Epithelial cell of esophagus (primary cell): ENCODE measurements at regions not wholly inside any gene's neighbourhood (a gene's known extent, or its start where the extent isn't known, plus 50 kb on each side); places are given as distances from the start of the nearest gene placed in this dataset.
A peak's percentile ranks its signal among the peaks of the same experiment; 100 is the strongest.

Source experiments
- DNase-seq: peaks from one replicate; pipeline ENCODE4 v3.0.0; 2010; ENCODE audit warnings: low read depth
- H3K4me3 ChIP-seq: 2 replicates; pipeline ENCODE4 v1.5.1; 2011; ENCODE audit warnings: mild to moderate bottlenecking, low read length, control low read depth
- TF ChIP-seq, protein P1 (sequence below): IDR thresholded peaks from 2 replicates; pipeline ENCODE4 v1.5.1; 2011; ENCODE audit warnings: low read depth, mild to moderate bottlenecking, low read length, control low read depth, inconsistent platforms; ENCODE audit not compliant: insufficient read depth; ENCODE audit errors: missing control alignments

DNA sequence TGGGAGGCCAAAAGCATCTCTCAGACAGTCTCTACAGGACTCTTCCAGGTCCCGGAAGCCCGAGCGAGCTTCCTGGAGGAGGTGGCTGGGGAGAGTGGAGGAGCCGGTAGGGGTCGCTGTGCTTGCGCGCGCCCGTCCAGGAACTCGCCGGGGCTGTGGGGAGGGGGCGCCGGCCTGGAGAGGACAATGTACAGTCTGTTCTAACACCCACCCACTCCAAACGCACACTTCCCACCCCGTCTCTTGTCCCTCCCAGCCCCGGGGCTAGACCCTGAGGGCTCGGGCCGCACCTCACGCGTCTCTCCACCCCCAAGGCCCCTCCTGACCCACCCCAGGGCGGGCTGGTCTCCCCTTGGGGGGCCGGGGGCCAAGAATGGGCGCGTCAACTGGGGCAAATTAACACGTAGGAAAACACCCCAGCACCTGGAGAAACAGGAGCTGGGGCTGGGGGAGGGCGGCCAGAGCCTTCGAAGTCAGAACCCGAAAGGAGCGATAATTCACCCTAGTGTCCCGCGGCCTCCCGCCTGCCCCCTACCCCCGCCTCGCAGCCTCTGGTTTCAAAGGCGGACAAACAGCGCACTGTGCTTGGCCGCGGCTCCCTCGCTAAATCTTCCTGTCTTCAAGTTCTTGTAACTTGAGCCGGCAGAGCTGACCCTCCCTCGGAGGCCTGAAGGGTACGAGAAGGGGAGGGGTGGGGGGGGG lies 103.2 kb upstream of the FOXP4 start:
- no peak overlapping the region for H3K4me3 ChIP-seq
- TF ChIP-seq, protein P1, sequence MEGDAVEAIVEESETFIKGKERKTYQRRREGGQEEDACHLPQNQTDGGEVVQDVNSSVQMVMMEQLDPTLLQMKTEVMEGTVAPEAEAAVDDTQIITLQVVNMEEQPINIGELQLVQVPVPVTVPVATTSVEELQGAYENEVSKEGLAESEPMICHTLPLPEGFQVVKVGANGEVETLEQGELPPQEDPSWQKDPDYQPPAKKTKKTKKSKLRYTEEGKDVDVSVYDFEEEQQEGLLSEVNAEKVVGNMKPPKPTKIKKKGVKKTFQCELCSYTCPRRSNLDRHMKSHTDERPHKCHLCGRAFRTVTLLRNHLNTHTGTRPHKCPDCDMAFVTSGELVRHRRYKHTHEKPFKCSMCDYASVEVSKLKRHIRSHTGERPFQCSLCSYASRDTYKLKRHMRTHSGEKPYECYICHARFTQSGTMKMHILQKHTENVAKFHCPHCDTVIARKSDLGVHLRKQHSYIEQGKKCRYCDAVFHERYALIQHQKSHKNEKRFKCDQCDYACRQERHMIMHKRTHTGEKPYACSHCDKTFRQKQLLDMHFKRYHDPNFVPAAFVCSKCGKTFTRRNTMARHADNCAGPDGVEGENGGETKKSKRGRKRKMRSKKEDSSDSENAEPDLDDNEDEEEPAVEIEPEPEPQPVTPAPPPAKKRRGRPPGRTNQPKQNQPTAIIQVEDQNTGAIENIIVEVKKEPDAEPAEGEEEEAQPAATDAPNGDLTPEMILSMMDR: peak; percentile 29
- DNase-seq: no peak

DNA sequence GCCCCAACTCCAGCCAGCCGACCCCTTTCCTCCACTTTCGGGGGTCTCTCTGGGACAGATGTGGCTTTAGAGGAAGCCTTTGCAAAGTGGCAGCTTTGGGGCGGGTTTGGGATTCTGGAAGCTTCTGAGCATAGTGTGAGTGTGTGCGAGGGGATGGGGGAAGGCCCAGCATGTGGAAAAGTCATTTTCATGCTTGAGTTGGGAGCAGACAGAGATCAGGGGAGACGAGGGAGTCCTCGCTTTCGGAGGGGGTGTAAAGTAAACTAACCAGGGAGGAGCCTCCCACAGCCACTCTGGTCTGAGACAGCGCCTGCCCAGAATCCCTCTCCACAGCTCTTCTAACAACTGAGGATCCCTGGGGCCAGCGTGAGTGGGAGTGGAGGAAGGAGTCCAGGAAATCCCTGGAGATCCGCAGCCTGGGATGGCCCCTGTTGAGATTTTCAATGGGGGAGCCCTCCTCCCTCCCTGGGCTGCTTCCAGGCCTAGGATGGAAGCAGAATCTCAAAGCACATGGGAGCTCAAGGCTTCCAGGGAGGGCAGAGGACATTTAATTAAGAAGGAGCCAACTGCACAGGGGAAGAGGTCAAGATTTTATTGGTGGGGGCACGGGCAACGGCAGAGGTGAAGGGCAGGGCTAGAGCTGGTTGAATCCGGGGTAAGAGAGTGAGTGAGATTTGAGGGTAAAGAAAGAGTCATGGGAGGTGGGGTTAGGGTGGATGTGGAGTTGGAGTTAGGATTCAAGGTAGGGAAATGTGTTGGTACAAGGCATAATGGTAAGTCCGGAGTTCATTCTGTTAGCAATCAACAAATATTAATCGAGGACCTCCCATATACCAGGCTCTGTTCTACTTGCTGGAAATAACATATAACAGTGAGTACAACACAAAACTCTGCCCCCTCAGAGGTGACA lies 102.3 kb upstream of the FOXP4 start:
- no peak overlapping the region for H3K4me3 ChIP-seq
- no peak for DNase-seq
- TF ChIP-seq, protein P1: no peak

DNA sequence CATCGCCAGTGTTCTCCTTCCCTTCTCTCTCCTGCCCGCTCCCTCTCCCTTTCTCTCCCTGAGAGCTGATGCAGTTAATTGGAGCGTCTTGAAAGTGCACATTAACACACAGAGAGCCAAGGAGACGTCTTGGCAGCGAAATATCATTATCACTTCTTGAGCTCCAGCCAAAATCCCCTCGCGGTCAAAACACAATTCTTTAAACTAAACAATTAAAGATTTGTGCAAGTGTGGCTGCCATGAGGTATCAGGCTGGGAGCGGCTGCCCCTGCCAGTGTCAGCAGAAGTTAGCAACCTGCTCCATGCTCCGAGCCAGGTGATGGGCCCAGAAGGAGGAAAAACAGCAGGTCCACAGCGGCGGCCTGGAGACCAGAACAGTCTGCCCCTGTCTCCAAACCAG lies 100.9 kb upstream of the FOXP4 start:
- H3K4me3 ChIP-seq: no peak overlapping the region
- DNase-seq: no peak
- TF ChIP-seq, protein P1: no peak

DNA sequence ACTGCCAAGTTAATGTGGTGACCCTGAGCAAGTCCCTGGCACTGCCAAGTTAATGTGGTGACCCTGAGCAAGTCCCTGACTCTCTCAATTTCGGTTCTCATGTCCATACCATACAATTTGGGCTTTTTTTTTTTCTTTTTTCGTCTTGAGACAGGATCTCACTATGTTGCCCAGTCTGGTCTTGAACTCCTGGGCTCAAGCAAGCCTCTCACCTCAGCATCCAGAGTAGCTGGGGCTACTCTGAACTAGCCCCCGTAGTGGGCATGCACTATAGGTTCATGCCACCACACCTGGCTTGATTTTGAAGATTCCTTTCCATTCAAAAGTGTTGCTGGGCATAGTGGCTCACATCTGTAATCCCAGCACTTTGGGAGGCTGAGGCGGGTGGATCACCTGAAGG lies 100.0 kb upstream of the FOXP4 start:
- DNase-seq: no peak
- TF ChIP-seq, protein P1: no peak
- no peak overlapping the region for H3K4me3 ChIP-seq

DNA sequence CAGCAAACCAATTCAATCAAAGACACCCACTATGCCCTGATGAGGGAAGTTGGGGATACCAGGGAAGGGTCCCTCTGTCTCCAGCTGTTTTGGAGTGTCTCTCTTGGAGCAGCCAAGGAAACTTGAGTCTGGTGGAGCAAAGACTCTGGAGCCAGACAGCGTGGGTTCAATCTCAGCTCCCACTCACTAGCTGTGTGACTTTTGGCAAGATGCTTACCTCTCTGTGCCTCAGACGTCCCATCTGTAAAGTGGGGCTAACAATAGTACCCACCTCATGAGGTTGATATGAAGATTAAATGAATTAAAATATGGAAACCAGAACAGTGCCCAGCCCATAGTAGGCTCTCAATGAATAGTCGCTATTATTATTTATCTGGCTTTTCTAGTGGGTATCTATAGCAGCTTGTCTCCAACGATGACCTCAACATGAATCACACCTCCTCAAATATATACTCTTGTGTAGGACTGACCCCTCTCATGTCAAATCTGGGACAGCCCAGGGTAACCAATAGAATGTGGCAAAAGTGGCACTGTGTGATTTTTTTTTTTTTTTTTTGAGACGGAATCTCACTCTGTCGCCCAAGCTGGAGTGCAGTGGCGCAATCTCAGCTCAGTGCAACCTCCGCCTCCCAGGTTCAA lies 99.2 kb upstream of the FOXP4 start:
- TF ChIP-seq, protein P1: no peak
- no peak overlapping the region for H3K4me3 ChIP-seq
- no peak for DNase-seq

DNA sequence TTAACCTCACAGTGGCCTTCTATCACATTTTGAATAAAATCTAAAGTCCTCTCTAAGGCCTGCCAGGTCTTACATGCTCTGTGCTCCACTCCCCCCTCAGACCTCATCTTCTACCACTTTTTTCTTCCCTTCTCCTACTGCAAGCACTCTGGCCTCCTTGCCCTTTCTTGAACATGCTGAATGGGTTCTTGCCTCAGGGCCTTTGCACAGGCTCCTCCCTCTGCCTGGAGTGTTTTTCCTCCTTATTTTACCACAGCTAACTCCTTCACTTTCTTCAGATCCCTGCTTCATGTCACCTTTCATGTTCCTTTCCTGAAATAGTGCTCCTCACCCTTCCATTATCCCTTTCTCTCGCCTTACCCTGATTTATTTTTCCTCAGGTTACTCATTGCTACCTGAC lies 97.9 kb upstream of the FOXP4 start:
- TF ChIP-seq, protein P1: no peak
- no peak for DNase-seq
- H3K4me3 ChIP-seq: no peak overlapping the region
